Prostate gland (tissue), 2 donors: ENCODE measurements at regions not wholly inside any gene's neighbourhood (a gene's known extent, or its start where the extent isn't known, plus 50 kb on each side); places are given as distances from the start of the nearest gene placed in this dataset.

Source experiments
- POLR2A ChIP-seq: fragments of 450-650 bp; IDR thresholded peaks from one replicate; pipeline ENCODE4 v1.6.1; 2016; ENCODE audit warnings: antibody characterized with exemption, mild to moderate bottlenecking
- TF ChIP-seq, protein P1 (sequence below), 4 experiments: fragments of 200-600 bp in 2 of 4; fragments of 450-650 bp in 2 of 4; sonication (generic) in 2 of 4; IDR thresholded peaks; 1 replicate in 3 of 4; 2 replicates in 1 of 4; pipeline ENCODE4 v1.5.1; 2016 to 2019; ENCODE audit warnings: antibody characterized with exemption in 4 of 4, mild to moderate bottlenecking in 2 of 4, moderate library complexity in 2 of 4

DNA sequence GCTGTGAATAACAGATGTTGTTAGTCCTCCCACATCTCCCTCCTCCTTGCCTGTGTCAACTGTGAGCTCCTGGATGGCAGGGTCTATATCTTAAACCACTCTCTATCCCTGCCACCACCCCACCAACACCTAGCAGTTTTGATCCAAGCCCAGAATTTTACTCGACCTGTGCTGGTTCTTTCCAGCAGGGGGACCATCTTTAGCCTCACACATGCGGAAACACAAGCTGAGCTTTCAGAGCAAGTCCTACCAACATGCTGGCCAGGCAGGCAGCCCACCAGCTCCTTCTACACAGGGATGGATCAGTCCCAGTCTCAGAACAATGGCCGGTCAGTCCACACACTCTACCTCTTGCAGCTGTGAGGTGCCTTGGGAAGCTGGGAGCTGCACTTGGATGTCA lies 231.5 kb downstream of the NXPE2 start:
- TF ChIP-seq, protein P1, sequence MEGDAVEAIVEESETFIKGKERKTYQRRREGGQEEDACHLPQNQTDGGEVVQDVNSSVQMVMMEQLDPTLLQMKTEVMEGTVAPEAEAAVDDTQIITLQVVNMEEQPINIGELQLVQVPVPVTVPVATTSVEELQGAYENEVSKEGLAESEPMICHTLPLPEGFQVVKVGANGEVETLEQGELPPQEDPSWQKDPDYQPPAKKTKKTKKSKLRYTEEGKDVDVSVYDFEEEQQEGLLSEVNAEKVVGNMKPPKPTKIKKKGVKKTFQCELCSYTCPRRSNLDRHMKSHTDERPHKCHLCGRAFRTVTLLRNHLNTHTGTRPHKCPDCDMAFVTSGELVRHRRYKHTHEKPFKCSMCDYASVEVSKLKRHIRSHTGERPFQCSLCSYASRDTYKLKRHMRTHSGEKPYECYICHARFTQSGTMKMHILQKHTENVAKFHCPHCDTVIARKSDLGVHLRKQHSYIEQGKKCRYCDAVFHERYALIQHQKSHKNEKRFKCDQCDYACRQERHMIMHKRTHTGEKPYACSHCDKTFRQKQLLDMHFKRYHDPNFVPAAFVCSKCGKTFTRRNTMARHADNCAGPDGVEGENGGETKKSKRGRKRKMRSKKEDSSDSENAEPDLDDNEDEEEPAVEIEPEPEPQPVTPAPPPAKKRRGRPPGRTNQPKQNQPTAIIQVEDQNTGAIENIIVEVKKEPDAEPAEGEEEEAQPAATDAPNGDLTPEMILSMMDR (IDR thresholded peaks at IDR 0.05) = no peak
- no peak for TF ChIP-seq POLR2A
